Mammary epithelial cell (primary cell): ENCODE measurements at regions not wholly inside any gene's neighbourhood (a gene's known extent, or its start where the extent isn't known, plus 50 kb on each side); places are given as distances from the start of the nearest gene placed in this dataset.

Experiments
- EZH2 ChIP-seq: IDR thresholded peaks from 2 replicates; pipeline ENCODE4 v1.6.1; 2012; ENCODE audit warnings: low read length, inconsistent platforms, borderline replicate concordance
- TF ChIP-seq, protein P1 (sequence below), 2 donors: IDR thresholded peaks in 1 of 2; conservative IDR thresholded peaks in 1 of 2; 2 replicates each; pipeline ENCODE4 v1.5.1; 2011 to 2012; ENCODE audit warnings: inconsistent platforms in 2 of 2, low read length in 2 of 2, mild to moderate bottlenecking in 2 of 2, control low read depth in 1 of 2, low read depth in 1 of 2; ENCODE audit not compliant: insufficient read depth in 1 of 2; ENCODE audit errors: extremely low read depth in 1 of 2

- TF ChIP-seq, protein P1, sequence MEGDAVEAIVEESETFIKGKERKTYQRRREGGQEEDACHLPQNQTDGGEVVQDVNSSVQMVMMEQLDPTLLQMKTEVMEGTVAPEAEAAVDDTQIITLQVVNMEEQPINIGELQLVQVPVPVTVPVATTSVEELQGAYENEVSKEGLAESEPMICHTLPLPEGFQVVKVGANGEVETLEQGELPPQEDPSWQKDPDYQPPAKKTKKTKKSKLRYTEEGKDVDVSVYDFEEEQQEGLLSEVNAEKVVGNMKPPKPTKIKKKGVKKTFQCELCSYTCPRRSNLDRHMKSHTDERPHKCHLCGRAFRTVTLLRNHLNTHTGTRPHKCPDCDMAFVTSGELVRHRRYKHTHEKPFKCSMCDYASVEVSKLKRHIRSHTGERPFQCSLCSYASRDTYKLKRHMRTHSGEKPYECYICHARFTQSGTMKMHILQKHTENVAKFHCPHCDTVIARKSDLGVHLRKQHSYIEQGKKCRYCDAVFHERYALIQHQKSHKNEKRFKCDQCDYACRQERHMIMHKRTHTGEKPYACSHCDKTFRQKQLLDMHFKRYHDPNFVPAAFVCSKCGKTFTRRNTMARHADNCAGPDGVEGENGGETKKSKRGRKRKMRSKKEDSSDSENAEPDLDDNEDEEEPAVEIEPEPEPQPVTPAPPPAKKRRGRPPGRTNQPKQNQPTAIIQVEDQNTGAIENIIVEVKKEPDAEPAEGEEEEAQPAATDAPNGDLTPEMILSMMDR (conservative IDR thresholded peaks at IDR 0.05 in 1 of 2, IDR thresholded peaks at IDR 0.05 in 1 of 2; ENCODE audit: extremely low read depth in 1 of 2, insufficient read depth in 1 of 2, low read depth in 1 of 2, low read length in 2 of 2) = no peak
- no peak for TF ChIP-seq EZH2
These were observed 73.8 kb upstream of the FAM98A start for GRCh38 chr2:33672896-33673295.
